ENCODE measurements at regions not wholly inside any gene's neighbourhood (a gene's known extent, or its start where the extent isn't known, plus 50 kb on each side); places are given as distances from the start of the nearest gene placed in this dataset.

- Histone ChIP-seq H3K27me3 (no peaks in the 10 kb centered on the region), H3K4me3 (no peak overlapping the region), H3K36me3 (no peaks in the 10 kb centered on the region), H3K27ac (no peak overlapping the region), H3K9me3 (no peaks in the 10 kb centered on the region), H3K4me1 (no peaks in the 10 kb centered on the region)
- no peak for DNase-seq
- intact Hi-C loops (cut with DNase I; ENCODE audit: low total_unique reads): no loop called here
- 63 to 85% methylated on average over 1 of the region's 1 CpG for WGBS, 2 donors (ENCODE audit: low coverage in 1 of 2)
- in situ Hi-C loops (cut with MboI; ENCODE audit: low pct_ligation_motif_present in 1 of 4, low pct_unique_long_range_greater_than_20kb in 1 of 4, low sequenced_read_pairs in 3 of 4): no loop called here
- TF ChIP-seq CTCF (IDR thresholded peaks at IDR 0.05) (no peak), EP300 (IDR thresholded peaks at IDR 0.05; ENCODE audit: low read depth) (no peak), POLR2AphosphoS5 (IDR thresholded peaks at IDR 0.05) (no peak), POLR2A (IDR thresholded peaks at IDR 0.05) (no peak)
Measured at GRCh38 chr15:37636736-37637135, 297.7 kb upstream of the TMCO5A start.

- H3K4me3 ChIP-seq: no peak overlapping the region
- no peaks in the 10 kb centered on the region for H3K4me1 ChIP-seq
- intact Hi-C loops (cut with DNase I; ENCODE audit: low total_unique reads): no loop called here
- no peaks in the 10 kb centered on the region for H3K36me3 ChIP-seq
- in situ Hi-C loops (cut with MboI; ENCODE audit: low pct_ligation_motif_present in 1 of 4, low pct_unique_long_range_greater_than_20kb in 1 of 4, low sequenced_read_pairs in 3 of 4): no loop called here
- no peak for DNase-seq
- TF ChIP-seq POLR2AphosphoS5 (IDR thresholded peaks at IDR 0.05): no peak
- TF ChIP-seq POLR2A (IDR thresholded peaks at IDR 0.05): no peak
- no peak for TF ChIP-seq EP300 (IDR thresholded peaks at IDR 0.05; ENCODE audit: low read depth)
- no peak for TF ChIP-seq CTCF (IDR thresholded peaks at IDR 0.05)
- no peaks in the 10 kb centered on the region for H3K27me3 ChIP-seq
- H3K9me3 ChIP-seq: no peaks in the 10 kb centered on the region
- no peak overlapping the region for H3K27ac ChIP-seq
Measured at GRCh38 chr15:37638116-37638515, 296.3 kb upstream of the TMCO5A start.

GRCh38 chr15:37638691-37639090, 295.7 kb upstream of the TMCO5A start:
- no peak for DNase-seq
- Histone ChIP-seq H3K36me3 (no peaks in the 10 kb centered on the region), H3K27ac (no peak overlapping the region), H3K4me1 (no peaks in the 10 kb centered on the region), H3K27me3 (no peaks in the 10 kb centered on the region), H3K9me3 (no peaks in the 10 kb centered on the region), H3K4me3 (no peak overlapping the region)
- no peak for TF ChIP-seq EP300 (IDR thresholded peaks at IDR 0.05; ENCODE audit: low read depth)
- no peak for TF ChIP-seq CTCF (IDR thresholded peaks at IDR 0.05)
- TF ChIP-seq POLR2A (IDR thresholded peaks at IDR 0.05): no peak
- TF ChIP-seq POLR2AphosphoS5 (IDR thresholded peaks at IDR 0.05): no peak
- intact Hi-C loops (cut with DNase I; ENCODE audit: low total_unique reads) (no loop called here), in situ Hi-C loops (cut with MboI; ENCODE audit: low pct_ligation_motif_present in 1 of 4, low pct_unique_long_range_greater_than_20kb in 1 of 4, low sequenced_read_pairs in 3 of 4) (no loop called here)

GRCh38 chr15:37652646-37653417, 281.6 kb upstream of the TMCO5A start:
- Histone ChIP-seq H3K36me3 (no peaks in the 10 kb centered on the region), H3K9me3 (peaks cover 9 to 11% of the 10 kb centered on the region in 2 donors), H3K27me3 (no peaks in the 10 kb centered on the region), H3K4me1 (no peaks in the 10 kb centered on the region), H3K27ac (no peak overlapping the region), H3K4me3 (no peak overlapping the region)
- no peak for TF ChIP-seq CTCF (IDR thresholded peaks at IDR 0.05)
- TF ChIP-seq POLR2A (IDR thresholded peaks at IDR 0.05): no peak
- TF ChIP-seq EP300 (IDR thresholded peaks at IDR 0.05; ENCODE audit: low read depth): no peak
- no peak for TF ChIP-seq POLR2AphosphoS5 (IDR thresholded peaks at IDR 0.05)
- intact Hi-C loops (cut with DNase I; ENCODE audit: low total_unique reads): no loop called here
- DNase-seq: no peak
- WGBS, 2 donors (ENCODE audit: low coverage in 1 of 2): 40 to 68% methylated on average over 1 to 2 of the region's 2 CpGs
- in situ Hi-C loops (cut with MboI; ENCODE audit: low pct_ligation_motif_present in 1 of 4, low pct_unique_long_range_greater_than_20kb in 1 of 4, low sequenced_read_pairs in 3 of 4): no loop called here
